GM23338 (cell line): ENCODE measurements at regions not wholly inside any gene's neighbourhood (a gene's known extent, or its start where the extent isn't known, plus 50 kb on each side); places are given as distances from the start of the nearest gene placed in this dataset.

Experiments used
- ATAC-seq: fragments of 200-7000 bp; cut with Tn5 transposase; 3 replicates; pipeline ENCODE4 v1.9.1; 2020
- DNase-seq: peaks from one replicate; pipeline ENCODE4 v3.0.0-alpha.2; 2015; ENCODE audit warnings: low spot score
- H2AFZ ChIP-seq: fragments of 200-600 bp; sonication (generic); 2 replicates; pipeline ENCODE4 v1.8.0; 2016; ENCODE audit warnings: antibody characterized with exemption, mild to moderate bottlenecking, moderate library complexity
- H3F3A ChIP-seq: fragments of 200-600 bp; sonication (generic); replicated peaks from 2 replicates; pipeline ENCODE4 v1.8.0; 2017; ENCODE audit warnings: antibody characterized with exemption, mixed run types, low read depth
- H3K27ac ChIP-seq: fragments of 200-600 bp; sonication (generic); 2 replicates; pipeline ENCODE4 v1.6.1; 2016; ENCODE audit warnings: low read depth
- H3K27me3 ChIP-seq: fragments of 200-600 bp; sonication (generic); 2 replicates; pipeline ENCODE4 v1.8.0; 2016; ENCODE audit warnings: mild to moderate bottlenecking, mixed run types, moderate library complexity; ENCODE audit not compliant: insufficient read depth
- H3K36me3 ChIP-seq: fragments of 200-600 bp; sonication (generic); 2 replicates; pipeline ENCODE4 v1.8.0; 2016; ENCODE audit warnings: mild to moderate bottlenecking; ENCODE audit not compliant: insufficient read depth
- H3K4me1 ChIP-seq: fragments of 200-600 bp; sonication (generic); 2 replicates; pipeline ENCODE4 v1.8.0; 2016; ENCODE audit warnings: mild to moderate bottlenecking, moderate library complexity; ENCODE audit not compliant: insufficient read depth
- H3K4me2 ChIP-seq: fragments of 200-600 bp; sonication (generic); 2 replicates; pipeline ENCODE4 v1.7.1; 2017; ENCODE audit warnings: mixed run types
- H3K4me3 ChIP-seq: fragments of 200-600 bp; sonication (generic); 2 replicates; pipeline ENCODE4 v1.6.1; 2016; ENCODE audit warnings: mixed run types
- H3K79me2 ChIP-seq: fragments of 200-600 bp; sonication (generic); replicated peaks from 2 replicates; pipeline ENCODE4 v1.8.0; 2017; ENCODE audit warnings: mild to moderate bottlenecking; ENCODE audit not compliant: insufficient read depth
- H3K9me2 ChIP-seq: fragments of 200-600 bp; sonication (generic); 2 replicates; pipeline ENCODE4 v1.8.0; 2017; ENCODE audit not compliant: insufficient read depth
- H4K20me1 ChIP-seq: fragments of 200-600 bp; sonication (generic); replicated peaks from 2 replicates; pipeline ENCODE4 v1.8.0; 2017; ENCODE audit warnings: mild to moderate bottlenecking; ENCODE audit not compliant: insufficient read depth
- H3K27ac Mint-ChIP-seq: 2 replicates; pipeline ENCODE4 v1.8.0; 2020; ENCODE audit warnings: inconsistent platforms, mild to moderate bottlenecking, moderate library complexity, mixed read lengths
- H3K27me3 Mint-ChIP-seq: 3 replicates; pipeline ENCODE4 v1.8.0; 2022; ENCODE audit warnings: low read depth, mild to moderate bottlenecking, moderate library complexity, mixed read lengths, inconsistent platforms; ENCODE audit not compliant: insufficient read depth, poor library complexity
- H3K36me3 Mint-ChIP-seq: 3 replicates; pipeline ENCODE4 v1.8.0; 2021; ENCODE audit warnings: low read depth, mild to moderate bottlenecking, inconsistent platforms, moderate library complexity, mixed read lengths
- H3K4me1 Mint-ChIP-seq: 3 replicates; pipeline ENCODE4 v1.8.0; 2020; ENCODE audit warnings: mild to moderate bottlenecking, inconsistent platforms, mixed read lengths
- H3K4me3 Mint-ChIP-seq: 3 replicates; pipeline ENCODE4 v1.8.0; 2021; ENCODE audit warnings: moderate library complexity, mild to moderate bottlenecking, inconsistent platforms, mixed read lengths
- H3K9me3 Mint-ChIP-seq: 3 replicates; pipeline ENCODE4 v1.8.0; 2020; ENCODE audit warnings: moderate library complexity, mild to moderate bottlenecking, inconsistent platforms, mixed read lengths
- CREB1 ChIP-seq: fragments of 250-450 bp; sonication (Bioruptor Pico); IDR thresholded peaks from 2 replicates; pipeline ENCODE4 v1.5.0; 2020; ENCODE audit warnings: low read depth, mild to moderate bottlenecking, moderate library complexity
- EZH2 ChIP-seq: fragments of 200-600 bp; sonication (generic); IDR thresholded peaks from one replicate; pipeline ENCODE4 v1.8.0; 2017; ENCODE audit warnings: antibody characterized with exemption, mild to moderate bottlenecking, low read depth; ENCODE audit not compliant: unreplicated experiment
- EZH2phosphoT487 ChIP-seq: fragments of 200-600 bp; sonication (generic); IDR thresholded peaks from one replicate; pipeline ENCODE4 v1.8.1; 2018; ENCODE audit warnings: antibody characterized with exemption; ENCODE audit not compliant: unreplicated experiment
- POLR2AphosphoS5 ChIP-seq: IDR thresholded peaks from 2 replicates; pipeline ENCODE4 v1.6.1; 2016; ENCODE audit warnings: antibody characterized with exemption, low read depth
- STAT1 ChIP-seq: IDR thresholded peaks from one replicate; pipeline ENCODE4 v1.6.1; 2016; ENCODE audit warnings: antibody characterized with exemption; ENCODE audit not compliant: unreplicated experiment
- ZNF114 ChIP-seq: fragments of 250-450 bp; sonication (Bioruptor Pico); IDR thresholded peaks from 2 replicates; pipeline ENCODE4 v1.5.0; 2020; ENCODE audit warnings: mild to moderate bottlenecking, moderate library complexity
- TF ChIP-seq, protein P1 (sequence below): IDR thresholded peaks from one replicate; pipeline ENCODE4 v1.6.1; 2018; ENCODE audit warnings: antibody characterized with exemption; ENCODE audit not compliant: unreplicated experiment
- TF ChIP-seq, protein P2 (sequence below): fragments of 250-450 bp; sonication (Bioruptor Pico); IDR thresholded peaks from 2 replicates; pipeline ENCODE4 v1.5.0; 2020; ENCODE audit warnings: mild to moderate bottlenecking, moderate library complexity
- TF ChIP-seq, protein P3 (sequence below), 2 experiments: fragments of 200-600 bp in 1 of 2; sonication (generic) in 1 of 2; conservative IDR thresholded peaks; 2 replicates each; pipeline versions ENCODE4 v1.5.1 to v1.6.1; 2016 to 2017; ENCODE audit warnings: antibody characterized with exemption in 2 of 2, low read depth in 2 of 2, mild to moderate bottlenecking in 2 of 2, moderate library complexity in 1 of 2

DNA sequence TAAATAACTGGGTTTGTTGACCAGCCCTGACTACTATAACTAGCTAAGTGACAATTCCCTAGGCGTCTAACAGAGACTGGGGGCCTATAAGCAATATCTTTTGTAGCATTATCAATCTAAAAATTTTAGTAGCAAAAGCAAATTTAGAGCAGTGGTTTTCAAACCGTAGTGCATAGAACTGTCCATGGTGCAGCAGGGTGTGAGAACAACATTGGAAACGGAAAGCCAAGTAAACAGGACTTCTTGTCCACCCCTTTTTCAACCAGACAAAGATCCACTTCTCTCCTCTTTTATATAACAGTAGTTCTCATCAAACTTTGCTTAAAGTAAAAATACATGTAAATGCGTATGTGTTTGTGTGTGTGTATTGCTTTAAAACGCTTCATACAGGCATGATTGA, 1099.1 kb upstream of the ATXN8OS start:
- no peak for ATAC-seq
- H3K36me3 ChIP-seq = no peaks in the 10 kb centered on the region
- H3K4me1 ChIP-seq = peaks cover 18% of the 10 kb centered on the region
- no peaks in the 10 kb centered on the region for H3K79me2 ChIP-seq
- no peaks in the 10 kb centered on the region for H3F3A ChIP-seq
- Mint-ChIP-seq H3K27ac (no peak overlapping the region), H3K4me3 (no peak overlapping the region), H3K36me3 (peaks cover 8% of the 10 kb centered on the region; the same call in 2 of the 3 replicates), H3K4me1 (peaks cover 3% of the 10 kb centered on the region; the same call in 1 of the 3 replicates), H3K9me3 (0 out of 3 replicates have a peak, but pooled peaks cover 3% of the 10 kb centered on the region), H3K27me3 (no peaks in the 10 kb centered on the region)
- TF ChIP-seq, protein P1, sequence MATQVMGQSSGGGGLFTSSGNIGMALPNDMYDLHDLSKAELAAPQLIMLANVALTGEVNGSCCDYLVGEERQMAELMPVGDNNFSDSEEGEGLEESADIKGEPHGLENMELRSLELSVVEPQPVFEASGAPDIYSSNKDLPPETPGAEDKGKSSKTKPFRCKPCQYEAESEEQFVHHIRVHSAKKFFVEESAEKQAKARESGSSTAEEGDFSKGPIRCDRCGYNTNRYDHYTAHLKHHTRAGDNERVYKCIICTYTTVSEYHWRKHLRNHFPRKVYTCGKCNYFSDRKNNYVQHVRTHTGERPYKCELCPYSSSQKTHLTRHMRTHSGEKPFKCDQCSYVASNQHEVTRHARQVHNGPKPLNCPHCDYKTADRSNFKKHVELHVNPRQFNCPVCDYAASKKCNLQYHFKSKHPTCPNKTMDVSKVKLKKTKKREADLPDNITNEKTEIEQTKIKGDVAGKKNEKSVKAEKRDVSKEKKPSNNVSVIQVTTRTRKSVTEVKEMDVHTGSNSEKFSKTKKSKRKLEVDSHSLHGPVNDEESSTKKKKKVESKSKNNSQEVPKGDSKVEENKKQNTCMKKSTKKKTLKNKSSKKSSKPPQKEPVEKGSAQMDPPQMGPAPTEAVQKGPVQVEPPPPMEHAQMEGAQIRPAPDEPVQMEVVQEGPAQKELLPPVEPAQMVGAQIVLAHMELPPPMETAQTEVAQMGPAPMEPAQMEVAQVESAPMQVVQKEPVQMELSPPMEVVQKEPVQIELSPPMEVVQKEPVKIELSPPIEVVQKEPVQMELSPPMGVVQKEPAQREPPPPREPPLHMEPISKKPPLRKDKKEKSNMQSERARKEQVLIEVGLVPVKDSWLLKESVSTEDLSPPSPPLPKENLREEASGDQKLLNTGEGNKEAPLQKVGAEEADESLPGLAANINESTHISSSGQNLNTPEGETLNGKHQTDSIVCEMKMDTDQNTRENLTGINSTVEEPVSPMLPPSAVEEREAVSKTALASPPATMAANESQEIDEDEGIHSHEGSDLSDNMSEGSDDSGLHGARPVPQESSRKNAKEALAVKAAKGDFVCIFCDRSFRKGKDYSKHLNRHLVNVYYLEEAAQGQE = peak; percentile 51
- no peak for TF ChIP-seq POLR2AphosphoS5
- H4K20me1 ChIP-seq = no peaks in the 10 kb centered on the region
- no peak overlapping the region for H3K27ac ChIP-seq
- DNase-seq = no peak
- H3K9me2 ChIP-seq = no peaks in the 10 kb centered on the region; the same call in 1 of the 2 replicates
- H2AFZ ChIP-seq = no peak overlapping the region
- no peaks in the 10 kb centered on the region for H3K27me3 ChIP-seq
- no peak overlapping the region for H3K4me3 ChIP-seq
- no peak overlapping the region for H3K4me2 ChIP-seq

DNA sequence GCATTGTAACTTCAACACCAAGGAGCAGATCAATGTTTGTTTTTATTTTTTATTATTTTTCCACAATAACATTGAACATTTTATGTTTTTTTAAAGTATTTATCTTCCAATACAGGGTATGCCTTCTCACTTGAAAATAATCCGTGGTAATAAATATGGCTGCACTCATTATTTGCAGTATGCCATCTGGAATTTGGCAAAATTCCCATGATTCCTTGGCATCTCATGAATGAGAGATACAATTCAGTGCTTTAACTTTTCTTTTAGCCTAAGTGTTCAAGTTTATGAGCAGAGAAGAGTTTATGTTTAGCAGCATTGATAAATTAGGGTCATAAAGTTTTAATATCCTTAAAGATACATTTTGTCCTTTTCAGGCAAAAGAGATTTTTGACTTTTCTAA, 1109.6 kb upstream of the ATXN8OS start:
- peaks cover 19% of the 10 kb centered on the region; the same call in 2 of the 3 replicates for H3K9me3 Mint-ChIP-seq
- DNase-seq = no peak
- H3K4me1 Mint-ChIP-seq = peaks cover 19% of the 10 kb centered on the region
- no peaks in the 10 kb centered on the region for H3K27me3 ChIP-seq
- peaks cover 20% of the 10 kb centered on the region; the same call in 2 of the 3 replicates for H3K36me3 Mint-ChIP-seq
- H2AFZ ChIP-seq = no peak overlapping the region
- no peak for ATAC-seq
- H3K4me3 ChIP-seq = no peak overlapping the region
- H3K9me2 ChIP-seq = no peaks in the 10 kb centered on the region
- no peaks in the 10 kb centered on the region for H3K36me3 ChIP-seq
- H3K27ac ChIP-seq = no peak overlapping the region
- H3K27ac Mint-ChIP-seq = no peak overlapping the region
- no peaks in the 10 kb centered on the region for H3F3A ChIP-seq
- H4K20me1 ChIP-seq = no peaks in the 10 kb centered on the region
- H3K27me3 Mint-ChIP-seq = no peaks in the 10 kb centered on the region
- no peaks in the 10 kb centered on the region for H3K79me2 ChIP-seq
- H3K4me1 ChIP-seq = peaks cover 30% of the 10 kb centered on the region
- H3K4me3 Mint-ChIP-seq = no peak overlapping the region
- H3K4me2 ChIP-seq = no peak overlapping the region
- TF ChIP-seq, protein P2, sequence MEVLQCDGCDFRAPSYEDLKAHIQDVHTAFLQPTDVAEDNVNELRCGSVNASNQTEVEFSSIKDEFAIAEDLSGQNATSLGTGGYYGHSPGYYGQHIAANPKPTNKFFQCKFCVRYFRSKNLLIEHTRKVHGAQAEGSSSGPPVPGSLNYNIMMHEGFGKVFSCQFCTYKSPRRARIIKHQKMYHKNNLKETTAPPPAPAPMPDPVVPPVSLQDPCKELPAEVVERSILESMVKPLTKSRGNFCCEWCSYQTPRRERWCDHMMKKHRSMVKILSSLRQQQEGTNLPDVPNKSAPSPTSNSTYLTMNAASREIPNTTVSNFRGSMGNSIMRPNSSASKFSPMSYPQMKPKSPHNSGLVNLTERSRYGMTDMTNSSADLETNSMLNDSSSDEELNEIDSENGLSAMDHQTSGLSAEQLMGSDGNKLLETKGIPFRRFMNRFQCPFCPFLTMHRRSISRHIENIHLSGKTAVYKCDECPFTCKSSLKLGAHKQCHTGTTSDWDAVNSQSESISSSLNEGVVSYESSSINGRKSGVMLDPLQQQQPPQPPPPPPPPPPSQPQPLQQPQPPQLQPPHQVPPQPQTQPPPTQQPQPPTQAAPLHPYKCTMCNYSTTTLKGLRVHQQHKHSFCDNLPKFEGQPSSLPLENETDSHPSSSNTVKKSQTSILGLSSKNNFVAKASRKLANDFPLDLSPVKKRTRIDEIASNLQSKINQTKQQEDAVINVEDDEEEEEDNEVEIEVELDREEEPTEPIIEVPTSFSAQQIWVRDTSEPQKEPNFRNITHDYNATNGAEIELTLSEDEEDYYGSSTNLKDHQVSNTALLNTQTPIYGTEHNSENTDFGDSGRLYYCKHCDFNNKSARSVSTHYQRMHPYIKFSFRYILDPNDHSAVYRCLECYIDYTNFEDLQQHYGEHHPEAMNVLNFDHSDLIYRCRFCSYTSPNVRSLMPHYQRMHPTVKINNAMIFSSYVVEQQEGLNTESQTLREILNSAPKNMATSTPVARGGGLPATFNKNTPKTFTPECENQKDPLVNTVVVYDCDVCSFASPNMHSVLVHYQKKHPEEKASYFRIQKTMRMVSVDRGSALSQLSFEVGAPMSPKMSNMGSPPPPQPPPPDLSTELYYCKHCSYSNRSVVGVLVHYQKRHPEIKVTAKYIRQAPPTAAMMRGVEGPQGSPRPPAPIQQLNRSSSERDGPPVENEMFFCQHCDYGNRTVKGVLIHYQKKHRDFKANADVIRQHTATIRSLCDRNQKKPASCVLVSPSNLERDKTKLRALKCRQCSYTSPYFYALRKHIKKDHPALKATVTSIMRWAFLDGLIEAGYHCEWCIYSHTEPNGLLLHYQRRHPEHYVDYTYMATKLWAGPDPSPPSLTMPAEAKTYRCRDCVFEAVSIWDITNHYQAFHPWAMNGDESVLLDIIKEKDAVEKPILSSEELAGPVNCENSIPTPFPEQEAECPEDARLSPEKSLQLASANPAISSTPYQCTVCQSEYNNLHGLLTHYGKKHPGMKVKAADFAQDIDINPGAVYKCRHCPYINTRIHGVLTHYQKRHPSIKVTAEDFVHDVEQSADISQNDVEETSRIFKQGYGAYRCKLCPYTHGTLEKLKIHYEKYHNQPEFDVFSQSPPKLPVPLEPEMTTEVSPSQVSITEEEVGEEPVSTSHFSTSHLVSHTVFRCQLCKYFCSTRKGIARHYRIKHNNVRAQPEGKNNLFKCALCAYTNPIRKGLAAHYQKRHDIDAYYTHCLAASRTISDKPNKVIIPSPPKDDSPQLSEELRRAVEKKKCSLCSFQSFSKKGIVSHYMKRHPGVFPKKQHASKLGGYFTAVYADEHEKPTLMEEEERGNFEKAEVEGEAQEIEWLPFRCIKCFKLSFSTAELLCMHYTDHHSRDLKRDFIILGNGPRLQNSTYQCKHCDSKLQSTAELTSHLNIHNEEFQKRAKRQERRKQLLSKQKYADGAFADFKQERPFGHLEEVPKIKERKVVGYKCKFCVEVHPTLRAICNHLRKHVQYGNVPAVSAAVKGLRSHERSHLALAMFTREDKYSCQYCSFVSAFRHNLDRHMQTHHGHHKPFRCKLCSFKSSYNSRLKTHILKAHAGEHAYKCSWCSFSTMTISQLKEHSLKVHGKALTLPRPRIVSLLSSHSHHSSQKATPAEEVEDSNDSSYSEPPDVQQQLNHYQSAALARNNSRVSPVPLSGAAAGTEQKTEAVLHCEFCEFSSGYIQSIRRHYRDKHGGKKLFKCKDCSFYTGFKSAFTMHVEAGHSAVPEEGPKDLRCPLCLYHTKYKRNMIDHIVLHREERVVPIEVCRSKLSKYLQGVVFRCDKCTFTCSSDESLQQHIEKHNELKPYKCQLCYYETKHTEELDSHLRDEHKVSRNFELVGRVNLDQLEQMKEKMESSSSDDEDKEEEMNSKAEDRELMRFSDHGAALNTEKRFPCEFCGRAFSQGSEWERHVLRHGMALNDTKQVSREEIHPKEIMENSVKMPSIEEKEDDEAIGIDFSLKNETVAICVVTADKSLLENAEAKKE (CRISPR knock-in tag) = no peak
- TF ChIP-seq, protein P3, sequence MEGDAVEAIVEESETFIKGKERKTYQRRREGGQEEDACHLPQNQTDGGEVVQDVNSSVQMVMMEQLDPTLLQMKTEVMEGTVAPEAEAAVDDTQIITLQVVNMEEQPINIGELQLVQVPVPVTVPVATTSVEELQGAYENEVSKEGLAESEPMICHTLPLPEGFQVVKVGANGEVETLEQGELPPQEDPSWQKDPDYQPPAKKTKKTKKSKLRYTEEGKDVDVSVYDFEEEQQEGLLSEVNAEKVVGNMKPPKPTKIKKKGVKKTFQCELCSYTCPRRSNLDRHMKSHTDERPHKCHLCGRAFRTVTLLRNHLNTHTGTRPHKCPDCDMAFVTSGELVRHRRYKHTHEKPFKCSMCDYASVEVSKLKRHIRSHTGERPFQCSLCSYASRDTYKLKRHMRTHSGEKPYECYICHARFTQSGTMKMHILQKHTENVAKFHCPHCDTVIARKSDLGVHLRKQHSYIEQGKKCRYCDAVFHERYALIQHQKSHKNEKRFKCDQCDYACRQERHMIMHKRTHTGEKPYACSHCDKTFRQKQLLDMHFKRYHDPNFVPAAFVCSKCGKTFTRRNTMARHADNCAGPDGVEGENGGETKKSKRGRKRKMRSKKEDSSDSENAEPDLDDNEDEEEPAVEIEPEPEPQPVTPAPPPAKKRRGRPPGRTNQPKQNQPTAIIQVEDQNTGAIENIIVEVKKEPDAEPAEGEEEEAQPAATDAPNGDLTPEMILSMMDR (conservative IDR thresholded peaks at IDR 0.05; ENCODE audit: low read depth in 2 of 2) = no peak
- TF ChIP-seq ZNF114 (CRISPR knock-in tag) (no peak), CREB1 (CRISPR knock-in tag) (no peak), EZH2phosphoT487 (no peak), EZH2 (no peak), POLR2AphosphoS5 (no peak), STAT1 (no peak)
